SU-DHL-6 (cell line): ENCODE measurements at regions not wholly inside any gene's neighbourhood (a gene's known extent, or its start where the extent isn't known, plus 50 kb on each side); places are given as distances from the start of the nearest gene placed in this dataset.

ENCODE experiments used
- CTCF ChIP-seq: fragments of 200-600 bp; sonication (generic); IDR thresholded peaks from one replicate; pipeline ENCODE4 v1.5.1; 2017; ENCODE audit warnings: antibody characterized with exemption, mild to moderate bottlenecking, low read length, moderate library complexity; ENCODE audit not compliant: insufficient read depth, poor library complexity, severe bottlenecking
- EZH2phosphoT487 ChIP-seq: fragments of 200-600 bp; sonication (generic), shearing (Covaris generic); conservative IDR thresholded peaks from 2 replicates; pipeline ENCODE4 v1.6.1; 2018; ENCODE audit warnings: mild to moderate bottlenecking, antibody characterized with exemption, low read length, moderate library complexity, mixed read lengths

DNA sequence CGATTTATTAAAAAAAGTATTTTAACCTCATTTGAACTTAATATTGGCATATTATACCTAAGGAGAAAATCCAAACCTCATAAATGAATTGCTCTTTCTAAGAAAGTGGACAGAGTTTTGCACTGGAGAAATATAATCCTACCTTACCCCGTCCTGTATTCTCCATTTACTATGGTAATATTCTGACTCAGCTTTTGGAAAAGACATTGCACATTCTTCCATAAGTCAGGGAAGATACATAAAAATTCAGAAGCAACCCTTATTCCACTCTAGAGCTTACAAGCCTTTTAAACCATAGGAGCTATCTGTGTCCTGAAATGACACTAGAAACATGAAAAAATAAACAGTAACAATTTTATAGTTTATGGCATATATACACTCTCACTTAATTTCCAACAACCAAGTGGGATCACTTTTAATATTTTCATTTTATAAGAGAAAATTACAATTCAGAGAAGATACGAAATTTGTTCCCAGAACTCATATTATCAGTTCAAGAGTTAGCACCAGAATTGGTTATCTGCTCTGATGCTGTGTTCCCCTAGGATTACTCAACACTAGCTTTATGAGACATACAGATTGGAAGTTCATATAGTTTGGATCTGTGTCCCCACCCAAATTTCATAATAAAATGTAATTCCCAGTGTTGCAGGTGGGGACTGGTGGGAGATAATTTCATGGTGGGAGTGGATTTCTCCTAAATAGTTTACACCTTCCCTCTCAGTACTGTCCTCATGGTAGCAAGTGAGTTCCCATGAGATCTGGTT, 359.4 kb downstream of the ARAP2 start:
- TF ChIP-seq EZH2phosphoT487 (no peak), CTCF (no peak)
